GM18508 (cell line): ENCODE measurements at regions not wholly inside any gene's neighbourhood (a gene's known extent, or its start where the extent isn't known, plus 50 kb on each side); places are given as distances from the start of the nearest gene placed in this dataset.

ENCODE experiments used
- ATAC-seq: cut with Tn5 transposase; IDR thresholded peaks from one replicate; pipeline ENCODE4 v1.9.1; 2021; ENCODE audit warnings: moderate number of reproducible peaks; ENCODE audit not compliant: insufficient read depth, unreplicated experiment

GRCh38 chr5:152337484-152337883 is 67.6 kb downstream of the NMUR2 start:
- no peak for ATAC-seq

- no peak for ATAC-seq
Observed at GRCh38 chr5:152335461-152335860, 69.6 kb downstream of the NMUR2 start.

GRCh38 chr5:152332716-152333460 is 72.2 kb downstream of the NMUR2 start:
- ATAC-seq = no peak

GRCh38 chr5:152331718-152332117 is 73.4 kb downstream of the NMUR2 start:
- no peak for ATAC-seq

GRCh38 chr5:152331006-152331405 is 74.1 kb downstream of the NMUR2 start:
- ATAC-seq = no peak

GRCh38 chr5:152329761-152330283 is 75.3 kb downstream of the NMUR2 start:
- no peak for ATAC-seq

GRCh38 chr5:152329207-152329606 is 75.9 kb downstream of the NMUR2 start:
- no peak for ATAC-seq

- ATAC-seq = no peak
Observed at GRCh38 chr5:152315942-152316341, 89.1 kb downstream of the NMUR2 start.

GRCh38 chr5:152314196-152314829 is 90.8 kb downstream of the NMUR2 start:
- ATAC-seq = no peak

- no peak for ATAC-seq
Observed at GRCh38 chr5:152309926-152310450, 95.1 kb downstream of the NMUR2 start.

GRCh38 chr5:152306386-152306785 is 98.7 kb downstream of the NMUR2 start:
- no peak for ATAC-seq

GRCh38 chr5:152305525-152305924 is 99.6 kb downstream of the NMUR2 start:
- no peak for ATAC-seq

GRCh38 chr5:152303841-152304240 is 101.2 kb downstream of the NMUR2 start:
- no peak for ATAC-seq

GRCh38 chr5:152297866-152298265 is 107.2 kb downstream of the NMUR2 start:
- ATAC-seq = no peak

GRCh38 chr5:152293189-152293588 is 111.9 kb downstream of the NMUR2 start:
- no peak for ATAC-seq

- ATAC-seq = no peak
Observed at GRCh38 chr5:152290181-152290580, 114.9 kb downstream of the NMUR2 start.

GRCh38 chr5:152288917-152289595 is 116.0 kb downstream of the NMUR2 start:
- ATAC-seq = no peak

- no peak for ATAC-seq
Observed at GRCh38 chr5:152288499-152288898, 116.6 kb downstream of the NMUR2 start.

GRCh38 chr5:152285764-152286163 is 119.3 kb downstream of the NMUR2 start:
- ATAC-seq = no peak

GRCh38 chr5:152282331-152282730 is 122.7 kb downstream of the NMUR2 start:
- ATAC-seq = no peak

GRCh38 chr5:152277936-152278335 is 127.1 kb downstream of the NMUR2 start:
- ATAC-seq = no peak
